Right atrium auricular region (tissue), 2 donors: ENCODE measurements at regions not wholly inside any gene's neighbourhood (a gene's known extent, or its start where the extent isn't known, plus 50 kb on each side); places are given as distances from the start of the nearest gene placed in this dataset.

ENCODE experiments used
- DNase-seq: peaks from one replicate; pipeline ENCODE4 v3.0.0-alpha.2; 2019; ENCODE audit warnings: low spot score
- H3K27ac ChIP-seq, 2 donors: fragments of 200-600 bp; sonication (generic); 1 replicate in 1 of 2; 2 replicates in 1 of 2; pipeline ENCODE4 v1.5.1; 2016 to 2019
- H3K27me3 ChIP-seq, 2 donors: fragments of 200-600 bp; sonication (generic); one replicate each; pipeline versions ENCODE4 v1.5.1 to v1.6.0; 2017 to 2019
- H3K36me3 ChIP-seq: fragments of 200-600 bp; sonication (generic); one replicate; pipeline ENCODE4 v1.5.1; 2016
- H3K4me1 ChIP-seq, 2 donors: fragments of 200-600 bp; sonication (generic); one replicate each; pipeline versions ENCODE4 v1.5.1 to v1.6.0; 2017 to 2019
- H3K4me3 ChIP-seq, 2 donors: fragments of 200-600 bp; sonication (generic); 1 replicate in 1 of 2; 2 replicates in 1 of 2; pipeline ENCODE4 v1.5.1; 2017 to 2019; ENCODE audit warnings: mild to moderate bottlenecking in 1 of 2, moderate library complexity in 1 of 2
- H3K9me3 ChIP-seq, 2 donors: fragments of 200-600 bp; sonication (generic); one replicate each; pipeline ENCODE4 v1.5.1; 2019
- TF ChIP-seq, protein P1 (sequence below), 2 donors: fragments of 200-600 bp; sonication (generic); IDR thresholded peaks; one replicate each; pipeline ENCODE4 v1.5.1; 2019; ENCODE audit warnings: antibody characterized with exemption in 2 of 2

DNA sequence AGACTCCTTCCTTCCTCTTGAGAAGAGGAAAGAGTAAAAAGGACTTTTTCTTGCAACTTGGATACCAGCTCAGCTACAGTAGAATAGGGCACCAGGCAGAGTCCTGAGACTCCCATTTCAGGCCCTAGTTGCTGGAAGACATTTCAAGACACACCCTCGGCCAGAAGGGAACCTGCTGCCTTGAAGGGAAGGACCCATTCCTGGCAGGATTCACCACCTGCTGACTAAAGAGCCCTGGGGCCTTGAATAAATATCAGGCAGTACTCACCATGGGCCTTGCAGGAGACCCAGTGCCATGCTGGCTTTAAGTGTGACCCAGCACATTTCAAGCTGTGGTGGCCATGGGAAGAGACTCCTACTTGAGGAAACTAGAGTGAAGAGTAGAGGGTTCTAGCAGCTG is 317.6 kb downstream of the DKK2 start:
- H3K36me3 ChIP-seq, result no peaks in the 10 kb centered on the region
- no peak overlapping the region for H3K4me3 ChIP-seq
- DNase-seq, result no peak
- H3K9me3 ChIP-seq, result no peaks in the 10 kb centered on the region
- no peaks in the 10 kb centered on the region for H3K27me3 ChIP-seq
- no peaks in the 10 kb centered on the region for H3K4me1 ChIP-seq
- no peak overlapping the region for H3K27ac ChIP-seq
- TF ChIP-seq, protein P1, sequence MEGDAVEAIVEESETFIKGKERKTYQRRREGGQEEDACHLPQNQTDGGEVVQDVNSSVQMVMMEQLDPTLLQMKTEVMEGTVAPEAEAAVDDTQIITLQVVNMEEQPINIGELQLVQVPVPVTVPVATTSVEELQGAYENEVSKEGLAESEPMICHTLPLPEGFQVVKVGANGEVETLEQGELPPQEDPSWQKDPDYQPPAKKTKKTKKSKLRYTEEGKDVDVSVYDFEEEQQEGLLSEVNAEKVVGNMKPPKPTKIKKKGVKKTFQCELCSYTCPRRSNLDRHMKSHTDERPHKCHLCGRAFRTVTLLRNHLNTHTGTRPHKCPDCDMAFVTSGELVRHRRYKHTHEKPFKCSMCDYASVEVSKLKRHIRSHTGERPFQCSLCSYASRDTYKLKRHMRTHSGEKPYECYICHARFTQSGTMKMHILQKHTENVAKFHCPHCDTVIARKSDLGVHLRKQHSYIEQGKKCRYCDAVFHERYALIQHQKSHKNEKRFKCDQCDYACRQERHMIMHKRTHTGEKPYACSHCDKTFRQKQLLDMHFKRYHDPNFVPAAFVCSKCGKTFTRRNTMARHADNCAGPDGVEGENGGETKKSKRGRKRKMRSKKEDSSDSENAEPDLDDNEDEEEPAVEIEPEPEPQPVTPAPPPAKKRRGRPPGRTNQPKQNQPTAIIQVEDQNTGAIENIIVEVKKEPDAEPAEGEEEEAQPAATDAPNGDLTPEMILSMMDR (IDR thresholded peaks at IDR 0.05), result no peak

DNA sequence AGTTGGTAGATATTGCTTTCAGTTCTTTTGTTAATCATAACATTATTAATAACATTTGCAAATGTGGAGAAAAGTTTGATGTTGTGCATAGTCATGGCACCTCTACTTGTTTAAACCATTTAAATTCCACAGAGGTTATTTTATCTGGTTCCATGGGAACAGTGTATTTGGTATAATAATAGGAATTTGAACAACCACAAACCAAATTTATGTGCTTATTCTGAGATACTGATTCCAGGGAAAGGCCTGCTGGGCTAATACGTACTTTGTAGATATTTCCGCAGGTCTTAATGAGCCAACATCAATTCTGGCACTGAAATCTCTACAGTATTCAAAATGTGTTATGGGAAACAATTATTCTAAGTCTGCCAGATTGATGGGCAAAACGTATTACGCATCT is 319.0 kb downstream of the DKK2 start:
- Histone ChIP-seq H3K27me3 (no peaks in the 10 kb centered on the region), H3K9me3 (no peaks in the 10 kb centered on the region), H3K27ac (no peak overlapping the region), H3K36me3 (no peaks in the 10 kb centered on the region), H3K4me3 (no peak overlapping the region), H3K4me1 (no peaks in the 10 kb centered on the region)
- TF ChIP-seq, protein P1 (IDR thresholded peaks at IDR 0.05), result no peak
- no peak for DNase-seq

DNA sequence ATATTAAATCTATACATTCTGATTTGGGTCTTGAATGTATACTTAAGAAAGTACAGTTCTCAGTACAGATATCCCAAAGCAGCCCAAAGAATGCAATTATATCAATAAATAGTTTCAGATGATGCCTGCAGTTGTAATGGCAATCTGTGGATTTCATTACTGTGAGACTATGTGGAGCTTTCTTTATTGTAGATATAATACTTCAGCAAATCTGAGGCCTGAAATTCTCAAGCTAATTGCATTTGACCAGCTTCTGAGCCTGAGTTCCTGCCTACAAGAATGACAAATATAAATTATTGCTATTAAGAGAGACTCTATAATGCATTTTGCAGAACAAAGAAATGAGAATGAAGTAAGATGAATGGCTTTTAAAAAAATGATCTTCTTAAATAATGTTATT is 320.3 kb downstream of the DKK2 start:
- Histone ChIP-seq H3K4me1 (no peaks in the 10 kb centered on the region), H3K9me3 (no peaks in the 10 kb centered on the region), H3K27ac (no peak overlapping the region), H3K4me3 (no peak overlapping the region), H3K27me3 (no peaks in the 10 kb centered on the region), H3K36me3 (no peaks in the 10 kb centered on the region)
- TF ChIP-seq, protein P1 (IDR thresholded peaks at IDR 0.05), result no peak
- DNase-seq, result no peak

DNA sequence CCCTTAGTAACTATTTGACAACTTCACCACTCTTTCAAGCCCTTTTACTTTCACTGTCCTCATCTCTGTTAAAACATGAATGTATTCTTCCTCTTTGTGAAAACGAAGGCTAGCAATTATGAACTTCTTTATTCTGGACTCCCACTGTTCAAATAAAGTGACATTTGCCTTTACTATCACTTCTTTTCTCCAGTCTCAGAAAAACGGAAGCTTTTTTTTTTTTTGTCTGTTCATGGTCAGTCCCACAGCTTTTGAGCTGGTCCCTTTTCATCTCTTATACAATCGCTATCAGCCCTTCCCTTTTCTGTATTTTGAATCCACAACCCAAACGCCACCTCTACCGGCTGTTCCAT is 327.7 kb downstream of the DKK2 start:
- H3K9me3 ChIP-seq, result no peaks in the 10 kb centered on the region
- H3K4me1 ChIP-seq, result no peaks in the 10 kb centered on the region
- H3K27ac ChIP-seq, result no peak overlapping the region
- TF ChIP-seq, protein P1 (IDR thresholded peaks at IDR 0.05), result no peak
- no peak overlapping the region for H3K4me3 ChIP-seq
- no peak for DNase-seq
- H3K36me3 ChIP-seq, result no peaks in the 10 kb centered on the region
- H3K27me3 ChIP-seq, result no peaks in the 10 kb centered on the region

DNA sequence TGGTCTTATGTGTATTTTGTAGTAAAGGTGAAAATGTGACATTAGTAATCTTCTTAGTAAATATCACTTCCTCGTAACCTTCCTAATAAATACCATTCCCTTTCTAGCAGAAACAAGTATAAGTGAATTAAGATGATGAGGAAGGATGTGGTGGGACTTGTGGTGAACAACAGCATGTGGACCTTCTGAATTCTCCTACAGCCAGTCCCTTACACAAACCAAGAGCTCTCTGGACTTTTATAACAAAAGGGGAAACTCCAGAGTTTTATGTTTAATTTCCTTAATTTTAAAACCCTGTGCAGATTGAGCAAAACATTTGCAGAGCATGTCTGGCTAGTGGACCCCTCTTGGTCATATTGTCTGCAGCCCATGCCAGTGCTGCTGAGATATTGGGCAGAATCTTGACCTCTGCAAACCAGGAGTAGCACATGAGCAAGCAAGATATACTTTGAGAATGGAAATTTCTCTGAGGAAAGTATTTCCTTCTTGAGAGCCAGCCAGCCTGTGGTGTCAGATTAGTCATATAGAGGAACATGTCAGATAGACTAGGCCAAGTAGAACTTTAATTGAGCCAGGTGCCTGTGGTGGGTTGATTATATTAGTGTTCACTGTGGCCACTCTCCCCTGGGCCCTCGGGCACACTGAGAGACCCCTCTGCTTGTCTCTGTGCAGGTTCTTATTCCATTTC is 328.2 kb downstream of the DKK2 start:
- Histone ChIP-seq H3K4me1 (no peaks in the 10 kb centered on the region), H3K27ac (no peak overlapping the region)

More for the DNA sequence above, 328.2 kb downstream of the DKK2 start:
- TF ChIP-seq, protein P1 (IDR thresholded peaks at IDR 0.05), result no peak
- H3K9me3 ChIP-seq, result no peaks in the 10 kb centered on the region
- H3K27me3 ChIP-seq, result no peaks in the 10 kb centered on the region
- no peak overlapping the region for H3K4me3 ChIP-seq
- no peaks in the 10 kb centered on the region for H3K36me3 ChIP-seq
- no peak for DNase-seq
